Esophagus squamous epithelium (tissue), 4 donors: ENCODE measurements at regions not wholly inside any gene's neighbourhood (a gene's known extent, or its start where the extent isn't known, plus 50 kb on each side); places are given as distances from the start of the nearest gene placed in this dataset.

Experiments used
- POLR2A ChIP-seq, 4 donors: fragments of 450-650 bp; IDR thresholded peaks; one replicate each; pipeline ENCODE4 v1.6.1; 2017; ENCODE audit warnings: antibody characterized with exemption in 4 of 4, mild to moderate bottlenecking in 4 of 4, moderate library complexity in 3 of 4
- TF ChIP-seq, protein P1 (sequence below), 6 experiments: fragments of 450-650 bp in 4 of 6; fragments of 200-600 bp in 2 of 6; sonication (generic) in 2 of 6; IDR thresholded peaks; one replicate each; pipeline ENCODE4 v1.5.1; 2016 to 2019; ENCODE audit warnings: antibody characterized with exemption in 6 of 6, mild to moderate bottlenecking in 4 of 6, moderate library complexity in 4 of 6

GRCh38 chr21:24278711-24279110 lies 1328.6 kb downstream of the MRPL39 start:
- TF ChIP-seq, protein P1, sequence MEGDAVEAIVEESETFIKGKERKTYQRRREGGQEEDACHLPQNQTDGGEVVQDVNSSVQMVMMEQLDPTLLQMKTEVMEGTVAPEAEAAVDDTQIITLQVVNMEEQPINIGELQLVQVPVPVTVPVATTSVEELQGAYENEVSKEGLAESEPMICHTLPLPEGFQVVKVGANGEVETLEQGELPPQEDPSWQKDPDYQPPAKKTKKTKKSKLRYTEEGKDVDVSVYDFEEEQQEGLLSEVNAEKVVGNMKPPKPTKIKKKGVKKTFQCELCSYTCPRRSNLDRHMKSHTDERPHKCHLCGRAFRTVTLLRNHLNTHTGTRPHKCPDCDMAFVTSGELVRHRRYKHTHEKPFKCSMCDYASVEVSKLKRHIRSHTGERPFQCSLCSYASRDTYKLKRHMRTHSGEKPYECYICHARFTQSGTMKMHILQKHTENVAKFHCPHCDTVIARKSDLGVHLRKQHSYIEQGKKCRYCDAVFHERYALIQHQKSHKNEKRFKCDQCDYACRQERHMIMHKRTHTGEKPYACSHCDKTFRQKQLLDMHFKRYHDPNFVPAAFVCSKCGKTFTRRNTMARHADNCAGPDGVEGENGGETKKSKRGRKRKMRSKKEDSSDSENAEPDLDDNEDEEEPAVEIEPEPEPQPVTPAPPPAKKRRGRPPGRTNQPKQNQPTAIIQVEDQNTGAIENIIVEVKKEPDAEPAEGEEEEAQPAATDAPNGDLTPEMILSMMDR (IDR thresholded peaks at IDR 0.05), result no peak
- no peak for TF ChIP-seq POLR2A (IDR thresholded peaks at IDR 0.05)
